CD4-positive, alpha-beta memory T cell (primary cell): ENCODE measurements at regions not wholly inside any gene's neighbourhood (a gene's known extent, or its start where the extent isn't known, plus 50 kb on each side); places are given as distances from the start of the nearest gene placed in this dataset.

Experiments
- CTCF ChIA-PET: fragments of 350-600 bp; sonication (Branson Sonifier 250); formaldehyde crosslinking; loops from one replicate; lab custom pipeline; 2021; ENCODE audit warnings: inconsistent platforms; ENCODE audit not compliant: partially characterized antibody; lab: Charles Lee
- POLR2A ChIA-PET: fragments of 350-600 bp; sonication (Branson Sonifier 250); formaldehyde crosslinking; loops from one replicate; lab custom pipeline; 2021; ENCODE audit not compliant: partially characterized antibody; lab: Charles Lee
- DNase-seq, 5 donors: peaks; one replicate each; pipeline versions ENCODE4 v3.0.0 to v3.0.0-alpha.2; 2020 to 2022; ENCODE audit warnings: mixed read lengths in 1 of 5
- H3K27ac ChIP-seq: one replicate; pipeline ENCODE4 v1.7.0; 2013; ENCODE audit warnings: low read depth, low read length
- H3K27me3 ChIP-seq: 2 replicates; pipeline ENCODE4 v1.7.0; 2013; ENCODE audit warnings: mild to moderate bottlenecking, low read length, moderate library complexity; ENCODE audit not compliant: insufficient read depth
- H3K36me3 ChIP-seq: 2 replicates; pipeline ENCODE4 v1.7.0; 2013; ENCODE audit warnings: mild to moderate bottlenecking, low read length, moderate library complexity; ENCODE audit not compliant: insufficient read depth
- H3K4me1 ChIP-seq: 2 replicates; pipeline ENCODE4 v1.7.0; 2013; ENCODE audit warnings: mild to moderate bottlenecking, low read length, moderate library complexity; ENCODE audit not compliant: insufficient read depth
- H3K4me3 ChIP-seq, 2 donors: one replicate each; pipeline ENCODE4 v1.7.0; 2013; ENCODE audit warnings: low read length in 2 of 2, mild to moderate bottlenecking in 1 of 2
- H3K9me3 ChIP-seq, 2 donors: one replicate each; pipeline ENCODE4 v1.7.0; 2013; ENCODE audit warnings: low read length in 2 of 2, control low read depth in 1 of 2; ENCODE audit not compliant: control insufficient read depth in 1 of 2
- H3K27ac Mint-ChIP-seq, 7 donors: one replicate each; pipeline ENCODE4 v1.8.0; 2020 to 2021; ENCODE audit warnings: mixed read lengths in 7 of 7, mild to moderate bottlenecking in 6 of 7, inconsistent platforms in 3 of 7, moderate library complexity in 3 of 7
- H3K27me3 Mint-ChIP-seq, 2 donors: one replicate each; pipeline ENCODE4 v1.8.0; 2020 to 2021; ENCODE audit warnings: mixed read lengths in 2 of 2
- H3K36me3 Mint-ChIP-seq, 2 donors: one replicate each; pipeline ENCODE4 v1.8.0; 2020 to 2021; ENCODE audit warnings: mixed read lengths in 2 of 2, inconsistent platforms in 1 of 2, mild to moderate bottlenecking in 1 of 2
- H3K4me1 Mint-ChIP-seq, 4 donors: one replicate each; pipeline ENCODE4 v1.8.0; 2020 to 2021; ENCODE audit warnings: mixed read lengths in 4 of 4, mild to moderate bottlenecking in 1 of 4
- H3K4me3 Mint-ChIP-seq, 8 donors: one replicate each; pipeline ENCODE4 v1.8.0; 2020 to 2021; ENCODE audit warnings: mixed read lengths in 8 of 8, mild to moderate bottlenecking in 7 of 8, moderate library complexity in 6 of 8, inconsistent platforms in 3 of 8
- H3K9me3 Mint-ChIP-seq, 8 donors: one replicate each; pipeline ENCODE4 v1.8.0; 2020 to 2021; ENCODE audit warnings: mixed read lengths in 8 of 8, mild to moderate bottlenecking in 5 of 8, inconsistent platforms in 3 of 8, moderate library complexity in 1 of 8
- intact Hi-C: fragments of 100-400 bp; cut with micrococcal nuclease; formaldehyde crosslinking; loops from one replicate; pipeline ENCODE4 v1.15.1; 2023

DNA sequence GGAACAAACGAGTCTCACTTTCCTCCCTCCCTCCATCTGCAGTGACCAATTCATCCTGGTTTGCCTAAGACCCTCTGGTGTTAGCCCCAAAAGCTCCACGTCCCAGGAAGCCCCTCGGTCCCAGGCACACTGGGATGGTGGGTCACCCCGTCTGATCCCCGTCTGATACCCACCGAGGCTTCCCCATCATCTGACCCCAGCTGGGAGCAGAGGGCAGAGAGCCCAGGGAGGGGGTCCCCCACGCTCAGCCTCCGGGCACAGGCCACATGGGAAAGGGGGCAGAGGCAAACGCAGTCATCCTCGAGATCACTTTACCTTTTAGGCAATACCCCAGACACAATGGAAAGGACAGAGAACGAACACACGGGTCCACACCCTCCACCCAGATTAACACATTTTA lies 291.6 kb upstream of the PPP2R2D start:
- no peaks in the 10 kb centered on the region for H3K27me3 ChIP-seq
- Mint-ChIP-seq H3K9me3 (peaks cover 0 to 36% (median 15%) of the 10 kb centered on the region in 8 donors), H3K4me3 (no peak overlapping the region), H3K27ac (no peak overlapping the region), H3K4me1 (no peaks in the 10 kb centered on the region), H3K36me3 (no peaks in the 10 kb centered on the region), H3K27me3 (peaks cover 0 to 9% of the 10 kb centered on the region in 2 donors)
- H3K9me3 ChIP-seq = no peaks in the 10 kb centered on the region
- no peak overlapping the region for H3K27ac ChIP-seq
- intact Hi-C loops = no loop called here
- DNase-seq = no peak
- CTCF ChIA-PET = no interaction called here
- no peak overlapping the region for H3K4me3 ChIP-seq
- no peaks in the 10 kb centered on the region for H3K4me1 ChIP-seq
- H3K36me3 ChIP-seq = no peaks in the 10 kb centered on the region
- POLR2A ChIA-PET = no interaction called here

DNA sequence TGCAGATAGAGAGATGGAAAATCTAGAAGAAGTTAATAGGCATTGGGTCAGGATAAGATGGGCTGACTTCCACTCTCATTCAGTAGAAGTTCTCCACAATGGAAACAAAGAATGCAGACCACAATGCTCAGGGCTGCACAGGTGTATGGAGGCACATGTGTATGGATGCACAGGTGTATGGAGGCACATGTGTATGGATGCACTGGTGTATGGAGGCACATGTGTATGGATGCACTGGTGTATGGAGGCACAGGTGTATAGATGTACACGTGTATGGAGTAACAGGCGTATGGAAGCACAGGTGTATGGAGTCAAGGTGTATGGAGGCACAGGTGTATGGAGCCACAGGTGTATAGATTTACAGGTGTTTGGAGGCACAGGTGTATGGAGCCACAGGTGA lies 285.7 kb upstream of the PPP2R2D start:
- no peaks in the 10 kb centered on the region for H3K4me1 Mint-ChIP-seq
- H3K36me3 Mint-ChIP-seq = no peaks in the 10 kb centered on the region

DNA sequence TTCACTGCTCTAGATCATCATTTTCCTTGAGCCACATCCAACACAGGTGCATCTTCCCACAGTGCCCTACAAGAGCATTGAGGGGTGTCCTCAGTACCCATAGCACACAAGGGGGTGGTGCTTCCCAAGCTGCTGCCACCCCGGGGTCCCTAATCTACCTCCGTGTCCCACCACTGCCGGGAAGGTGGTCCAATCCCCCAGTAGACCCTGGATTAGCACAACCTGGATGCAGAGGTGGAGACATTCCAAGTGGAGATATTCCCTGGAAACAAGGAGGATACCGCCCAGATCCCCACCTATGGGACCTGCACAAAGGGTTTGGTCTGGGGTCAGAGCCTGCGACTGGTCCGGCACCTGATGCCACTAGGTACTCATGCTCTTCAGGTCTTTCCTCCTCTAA lies 284.8 kb upstream of the PPP2R2D start:
- POLR2A ChIA-PET = no interaction called here
- H3K36me3 Mint-ChIP-seq = no peaks in the 10 kb centered on the region
- no peaks in the 10 kb centered on the region for H3K27me3 ChIP-seq
- H3K9me3 Mint-ChIP-seq = peaks cover 0 to 9% (median 3%) of the 10 kb centered on the region in 8 donors
- no peaks in the 10 kb centered on the region for H3K36me3 ChIP-seq
- H3K4me1 ChIP-seq = no peaks in the 10 kb centered on the region
- no peak overlapping the region for H3K4me3 ChIP-seq
- no peak for DNase-seq
- intact Hi-C loops = no loop called here
- CTCF ChIA-PET = no interaction called here
- no peak overlapping the region for H3K27ac ChIP-seq
- peaks cover 2 to 9% of the 10 kb centered on the region in 2 donors for H3K27me3 Mint-ChIP-seq
- no peak overlapping the region for H3K27ac Mint-ChIP-seq
- H3K9me3 ChIP-seq = no peaks in the 10 kb centered on the region
- H3K4me3 Mint-ChIP-seq = no peak overlapping the region
- no peaks in the 10 kb centered on the region for H3K4me1 Mint-ChIP-seq

More for the DNA sequence above, 285.7 kb upstream of the PPP2R2D start:
- Mint-ChIP-seq H3K27ac (no peak overlapping the region), H3K4me3 (no peak overlapping the region), H3K9me3 (peaks cover 0 to 9% (median 3%) of the 10 kb centered on the region in 8 donors), H3K27me3 (peaks cover 2 to 9% of the 10 kb centered on the region in 2 donors)
- Histone ChIP-seq H3K4me1 (no peaks in the 10 kb centered on the region), H3K27ac (no peak overlapping the region), H3K4me3 (no peak overlapping the region), H3K9me3 (no peaks in the 10 kb centered on the region), H3K36me3 (no peaks in the 10 kb centered on the region), H3K27me3 (no peaks in the 10 kb centered on the region)
- intact Hi-C loops = no loop called here
- no peak for DNase-seq
- ChIA-PET POLR2A (no interaction called here), CTCF (no interaction called here)

DNA sequence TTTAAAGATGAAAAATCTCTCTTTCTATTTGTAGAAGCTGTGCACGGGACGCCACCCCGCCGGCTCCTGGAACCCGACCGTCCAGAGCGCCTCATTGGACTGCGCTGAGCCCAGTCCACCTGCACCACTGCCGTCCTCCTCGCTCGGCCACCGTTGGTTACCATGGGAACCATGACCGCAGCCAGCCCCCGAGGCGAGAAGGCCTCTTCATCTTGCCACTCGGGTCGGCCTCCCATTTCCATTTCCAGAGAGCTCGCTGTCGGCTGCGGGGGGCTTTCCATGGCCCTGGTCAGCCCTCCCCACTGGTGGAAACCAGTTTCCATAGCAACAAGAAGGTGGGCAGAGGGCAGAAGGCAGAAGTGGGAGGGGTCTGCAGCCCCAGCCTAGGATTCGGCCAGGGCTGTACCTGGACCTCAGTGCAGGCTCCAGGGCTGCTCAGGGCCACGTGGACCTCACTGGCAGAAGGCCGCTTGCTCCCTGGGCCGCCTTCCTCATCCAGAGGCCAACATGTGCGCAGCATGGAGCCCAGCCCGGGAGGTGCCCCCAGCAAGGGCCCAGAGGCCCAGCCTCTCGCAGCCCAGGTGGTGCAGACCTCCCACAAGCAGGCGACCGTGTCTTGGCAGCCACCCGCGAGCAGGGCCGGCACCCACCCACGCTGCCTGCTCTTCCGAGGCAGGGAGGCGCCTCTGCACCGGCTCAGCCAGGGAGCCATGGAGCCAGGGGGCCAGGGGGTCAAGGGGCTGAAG lies 283.5 kb upstream of the PPP2R2D start:
- intact Hi-C loops = no loop called here
- no peaks in the 10 kb centered on the region for H3K36me3 Mint-ChIP-seq
- H3K9me3 Mint-ChIP-seq = peaks cover 0 to 10% (median 3%) of the 10 kb centered on the region in 8 donors
- H3K4me1 Mint-ChIP-seq = no peaks in the 10 kb centered on the region
- H3K36me3 ChIP-seq = no peaks in the 10 kb centered on the region
- no peaks in the 10 kb centered on the region for H3K4me1 ChIP-seq
- no peak overlapping the region for H3K4me3 ChIP-seq
- CTCF ChIA-PET = interaction anchor here (0.8 kb wide), 1 partner anchor 101 kb away, joined by 3 read pairs; no protein-coding TSS in a partner anchor
- H3K9me3 ChIP-seq = no peaks in the 10 kb centered on the region
- no peaks in the 10 kb centered on the region for H3K27me3 ChIP-seq
- peaks cover 2 to 8% of the 10 kb centered on the region in 2 donors for H3K27me3 Mint-ChIP-seq
- POLR2A ChIA-PET = no interaction called here
- no peak overlapping the region for H3K4me3 Mint-ChIP-seq
- DNase-seq = no peak
- H3K27ac ChIP-seq = no peak overlapping the region
- no peak overlapping the region for H3K27ac Mint-ChIP-seq

DNA sequence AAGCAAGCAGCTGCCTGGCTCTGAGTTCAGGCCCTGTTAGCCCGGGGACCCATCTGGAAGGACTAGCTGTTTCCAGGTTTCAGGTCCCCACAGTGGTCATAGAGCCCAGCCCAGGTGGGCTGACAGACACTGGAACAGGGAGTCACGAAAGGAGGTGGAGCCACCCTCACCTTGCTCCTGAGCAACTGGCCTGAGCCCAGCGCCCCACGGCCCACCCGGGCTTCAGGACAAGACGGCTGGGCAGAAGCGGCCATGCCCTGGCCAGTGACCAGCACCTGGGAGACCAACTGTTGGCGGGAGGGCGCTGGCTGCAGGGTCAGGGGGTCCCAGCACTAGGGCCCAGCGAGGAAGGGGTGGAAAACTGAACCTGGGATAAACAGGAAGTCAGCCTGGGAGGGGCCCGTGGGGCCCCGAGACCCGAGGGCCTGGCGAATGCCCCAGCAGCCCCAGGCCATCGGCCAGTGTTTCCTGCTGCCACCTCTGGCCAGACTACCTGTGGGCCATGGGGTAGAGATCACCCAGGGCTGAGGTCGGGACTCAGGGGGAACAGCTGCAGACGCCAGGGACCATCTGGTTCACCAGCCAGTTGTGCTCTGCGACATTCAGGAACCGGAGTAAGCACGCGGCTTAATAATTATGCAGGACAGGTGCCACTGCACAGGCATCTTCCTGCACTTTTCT lies 282.1 kb upstream of the PPP2R2D start:
- H3K9me3 ChIP-seq = no peaks in the 10 kb centered on the region
- H3K4me3 ChIP-seq = no peak overlapping the region
- Mint-ChIP-seq H3K4me3 (no peak overlapping the region), H3K27ac (no peak overlapping the region), H3K27me3 (peaks cover 2 to 4% of the 10 kb centered on the region in 2 donors), H3K4me1 (no peaks in the 10 kb centered on the region), H3K9me3 (peaks cover 0 to 7% (median 4%) of the 10 kb centered on the region in 8 donors), H3K36me3 (no peaks in the 10 kb centered on the region)
- POLR2A ChIA-PET = no interaction called here
- no peaks in the 10 kb centered on the region for H3K27me3 ChIP-seq
- H3K4me1 ChIP-seq = no peaks in the 10 kb centered on the region
- no peak for DNase-seq
- no peaks in the 10 kb centered on the region for H3K36me3 ChIP-seq
- CTCF ChIA-PET = no interaction called here
- H3K27ac ChIP-seq = no peak overlapping the region
- intact Hi-C loops = no loop called here

DNA sequence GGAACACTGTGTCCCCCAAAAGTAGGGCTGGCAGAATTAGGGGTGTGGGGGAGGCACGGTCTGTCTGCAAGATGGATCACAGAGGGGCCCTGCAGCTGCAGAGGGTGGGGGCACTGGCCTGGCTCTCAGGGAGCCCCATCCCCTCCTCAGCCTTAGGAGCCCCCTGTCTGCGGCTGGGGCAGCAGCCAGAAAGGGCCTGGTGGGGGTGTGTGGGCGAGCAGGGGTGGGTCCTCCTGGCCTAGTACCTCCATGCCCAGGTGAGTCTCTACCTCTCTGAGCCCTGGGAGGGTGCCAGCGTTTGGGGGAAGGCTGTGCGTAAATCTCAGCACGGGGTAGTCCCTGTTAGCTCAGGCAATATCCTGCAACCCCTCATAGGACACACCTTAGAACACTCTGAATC lies 280.5 kb upstream of the PPP2R2D start:
- ChIA-PET POLR2A (no interaction called here), CTCF (no interaction called here)
- H3K9me3 Mint-ChIP-seq = peaks cover 0 to 4% (median 0%) of the 10 kb centered on the region in 8 donors
- H3K36me3 Mint-ChIP-seq = no peaks in the 10 kb centered on the region
- no peak overlapping the region for H3K27ac Mint-ChIP-seq
- no peaks in the 10 kb centered on the region for H3K4me1 ChIP-seq
- peaks cover 0 to 2% of the 10 kb centered on the region in 2 donors for H3K27me3 Mint-ChIP-seq
- H3K27me3 ChIP-seq = no peaks in the 10 kb centered on the region
- no peak overlapping the region for H3K27ac ChIP-seq
- H3K4me3 Mint-ChIP-seq = no peak overlapping the region
- intact Hi-C loops = no loop called here
- H3K9me3 ChIP-seq = no peaks in the 10 kb centered on the region
- no peaks in the 10 kb centered on the region for H3K36me3 ChIP-seq
- no peaks in the 10 kb centered on the region for H3K4me1 Mint-ChIP-seq
- no peak overlapping the region for H3K4me3 ChIP-seq
- no peak for DNase-seq

DNA sequence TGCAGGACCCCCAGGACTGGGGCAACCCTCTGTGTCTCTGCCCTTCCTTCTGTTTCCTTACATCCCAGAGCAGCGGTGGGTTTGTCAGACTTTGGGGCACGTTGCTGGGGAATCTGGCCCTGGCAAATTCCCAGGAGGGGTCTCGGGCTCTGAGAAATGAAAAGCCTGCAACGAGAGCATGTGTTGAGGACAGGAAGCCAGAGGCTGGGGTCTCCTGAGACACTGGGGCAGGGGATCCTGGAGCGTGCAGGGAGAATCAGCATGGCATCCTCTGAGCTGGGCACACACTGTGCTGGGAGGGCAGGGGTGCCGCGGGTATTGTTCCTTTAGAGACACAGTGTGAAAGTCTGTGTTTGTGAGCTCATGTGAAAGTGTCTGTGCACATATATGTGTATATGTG lies 279.9 kb upstream of the PPP2R2D start:
- Mint-ChIP-seq H3K9me3 (peaks cover 0 to 4% (median 0%) of the 10 kb centered on the region in 8 donors), H3K36me3 (no peaks in the 10 kb centered on the region), H3K27ac (no peak overlapping the region), H3K4me3 (no peak overlapping the region), H3K27me3 (peaks cover 0 to 2% of the 10 kb centered on the region in 2 donors), H3K4me1 (no peaks in the 10 kb centered on the region)
- Histone ChIP-seq H3K27me3 (no peaks in the 10 kb centered on the region), H3K9me3 (no peaks in the 10 kb centered on the region), H3K4me1 (no peaks in the 10 kb centered on the region), H3K27ac (no peak overlapping the region), H3K36me3 (no peaks in the 10 kb centered on the region), H3K4me3 (no peak overlapping the region)
- no peak for DNase-seq
- CTCF ChIA-PET = no interaction called here
- POLR2A ChIA-PET = no interaction called here
- intact Hi-C loops = no loop called here
